ENCODE measurements at regions not wholly inside any gene's neighbourhood (a gene's known extent, or its start where the extent isn't known, plus 50 kb on each side); places are given as distances from the start of the nearest gene placed in this dataset.

DNA sequence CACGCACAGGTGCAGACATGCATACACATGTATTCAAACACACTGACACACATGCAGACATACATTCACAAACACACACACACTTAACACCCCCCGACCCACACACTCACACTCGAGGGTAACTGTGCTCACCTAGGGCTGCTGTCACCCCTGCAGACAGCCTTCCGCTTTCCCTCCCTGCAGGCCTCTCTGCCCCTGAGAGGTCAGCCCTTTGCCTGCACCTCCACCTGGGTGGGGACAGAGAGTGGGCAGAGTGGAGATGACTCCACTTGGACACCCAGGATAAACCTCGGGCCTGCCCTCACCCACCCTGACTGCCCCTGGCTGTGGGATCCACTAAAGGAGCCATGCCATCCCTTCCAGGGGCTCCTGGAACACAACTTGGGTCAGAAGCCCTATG, 264.3 kb downstream of the PTPRU start:
- H3K4me3 ChIP-seq (ENCODE audit: low read length), result no peak overlapping the region
- no peak for DNase-seq (ENCODE audit: low read depth)
- TF ChIP-seq, protein P1, sequence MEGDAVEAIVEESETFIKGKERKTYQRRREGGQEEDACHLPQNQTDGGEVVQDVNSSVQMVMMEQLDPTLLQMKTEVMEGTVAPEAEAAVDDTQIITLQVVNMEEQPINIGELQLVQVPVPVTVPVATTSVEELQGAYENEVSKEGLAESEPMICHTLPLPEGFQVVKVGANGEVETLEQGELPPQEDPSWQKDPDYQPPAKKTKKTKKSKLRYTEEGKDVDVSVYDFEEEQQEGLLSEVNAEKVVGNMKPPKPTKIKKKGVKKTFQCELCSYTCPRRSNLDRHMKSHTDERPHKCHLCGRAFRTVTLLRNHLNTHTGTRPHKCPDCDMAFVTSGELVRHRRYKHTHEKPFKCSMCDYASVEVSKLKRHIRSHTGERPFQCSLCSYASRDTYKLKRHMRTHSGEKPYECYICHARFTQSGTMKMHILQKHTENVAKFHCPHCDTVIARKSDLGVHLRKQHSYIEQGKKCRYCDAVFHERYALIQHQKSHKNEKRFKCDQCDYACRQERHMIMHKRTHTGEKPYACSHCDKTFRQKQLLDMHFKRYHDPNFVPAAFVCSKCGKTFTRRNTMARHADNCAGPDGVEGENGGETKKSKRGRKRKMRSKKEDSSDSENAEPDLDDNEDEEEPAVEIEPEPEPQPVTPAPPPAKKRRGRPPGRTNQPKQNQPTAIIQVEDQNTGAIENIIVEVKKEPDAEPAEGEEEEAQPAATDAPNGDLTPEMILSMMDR (IDR thresholded peaks at IDR 0.05; ENCODE audit: insufficient read depth, low read depth, low read length, missing control alignments), result no peak

DNA sequence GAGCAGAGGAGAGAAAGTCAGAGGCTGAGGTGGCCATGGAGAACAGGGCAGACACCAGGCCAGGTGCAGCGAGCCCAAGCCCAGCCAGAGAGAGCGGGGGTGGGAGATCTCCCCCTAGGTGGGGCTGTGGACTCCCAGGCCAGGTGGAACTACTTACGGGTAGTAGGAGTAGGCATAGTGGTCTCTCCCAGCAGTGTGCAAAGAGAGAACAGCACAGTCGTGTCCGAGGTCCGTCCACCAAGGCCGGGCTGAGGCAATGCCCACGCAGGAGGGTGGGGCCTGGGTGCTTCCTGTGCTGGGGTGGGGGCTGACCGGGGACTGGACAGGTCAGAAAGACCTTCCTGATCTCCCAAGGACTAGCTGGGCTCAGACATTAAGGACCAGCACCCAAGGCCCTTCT, 263.7 kb downstream of the PTPRU start:
- no peak overlapping the region for H3K4me3 ChIP-seq (ENCODE audit: low read length)
- TF ChIP-seq, protein P1 (IDR thresholded peaks at IDR 0.05; ENCODE audit: insufficient read depth, low read depth, low read length, missing control alignments), result no peak
- no peak for DNase-seq (ENCODE audit: low read depth)

DNA sequence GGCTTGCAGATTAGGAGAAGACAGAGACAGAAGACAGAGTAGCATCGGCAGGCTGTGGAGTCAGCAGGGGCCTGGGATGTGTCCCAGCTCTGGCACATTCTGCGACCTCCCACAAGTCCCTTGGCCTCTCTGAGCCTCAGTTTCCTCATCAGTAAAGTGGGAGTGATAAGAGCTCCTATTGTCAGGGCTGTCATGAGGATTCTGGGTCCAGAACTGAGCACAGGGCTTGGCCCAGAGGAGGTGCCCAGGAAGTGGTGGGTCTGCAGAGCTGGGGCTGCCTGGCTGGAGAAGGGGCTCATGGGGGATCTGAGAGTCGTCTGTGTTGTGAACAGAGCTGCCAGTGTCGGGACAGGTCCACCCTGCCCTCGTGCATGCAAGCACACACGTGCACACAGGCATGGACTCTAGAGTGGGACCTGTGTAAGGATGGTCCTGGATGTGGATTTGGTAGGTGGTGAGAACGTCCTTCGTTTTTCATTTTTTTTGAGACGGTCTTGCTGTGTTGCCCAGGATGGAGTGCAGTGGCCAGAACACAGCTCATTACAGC, 262.9 kb downstream of the PTPRU start:
- no peak overlapping the region for H3K4me3 ChIP-seq (ENCODE audit: low read length)
- TF ChIP-seq, protein P1 (IDR thresholded peaks at IDR 0.05; ENCODE audit: insufficient read depth, low read depth, low read length, missing control alignments), result no peak
- DNase-seq (ENCODE audit: low read depth), result no peak

DNA sequence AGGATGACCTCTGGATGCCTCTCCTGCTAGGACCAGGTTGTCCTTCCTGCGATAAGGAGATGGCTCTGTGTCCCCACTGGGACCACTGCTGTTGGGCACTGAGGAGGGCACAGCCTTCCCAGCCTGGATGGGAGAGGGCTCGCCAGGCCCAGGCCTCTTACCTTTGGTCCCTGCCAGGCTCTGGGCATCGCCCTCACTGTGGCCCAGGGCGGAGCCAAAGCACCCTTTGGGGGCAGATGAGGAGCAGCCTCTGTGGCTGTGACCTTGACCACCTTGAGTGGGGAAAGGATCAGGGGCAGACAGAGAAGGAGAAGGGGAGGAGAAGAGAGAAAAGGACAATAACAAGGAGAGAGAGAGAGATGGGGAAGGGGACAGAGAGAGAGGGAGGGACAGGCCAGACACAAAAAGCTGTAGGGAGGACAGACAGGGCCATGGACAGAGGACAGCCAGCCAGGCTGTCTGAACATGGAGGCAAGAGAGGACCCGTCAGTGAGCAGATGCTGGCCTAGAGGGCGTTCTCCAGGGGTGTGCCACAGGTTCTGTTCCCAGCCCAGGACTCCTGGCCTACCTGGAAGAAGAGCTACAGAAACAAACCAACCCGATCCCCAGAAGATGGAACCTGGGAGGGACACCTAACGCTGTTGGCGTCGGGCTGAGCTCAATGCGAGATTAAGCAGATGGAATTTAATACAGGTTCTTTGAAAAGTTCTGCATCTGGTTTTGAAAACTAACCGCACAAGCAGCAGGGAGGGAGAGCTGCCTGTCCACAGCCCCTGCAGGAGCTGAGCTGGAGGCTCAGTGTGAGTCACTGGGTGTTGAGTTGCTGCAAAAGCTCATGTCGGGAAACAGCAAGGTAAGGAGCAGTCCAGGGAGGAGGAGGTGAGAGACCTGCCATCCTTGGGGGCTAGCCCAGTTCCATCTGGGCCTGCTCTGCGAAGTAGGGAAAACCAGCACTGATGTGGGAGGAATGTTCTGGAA, 262.1 kb downstream of the PTPRU start:
- TF ChIP-seq, protein P1 (IDR thresholded peaks at IDR 0.05; ENCODE audit: insufficient read depth, low read depth, low read length, missing control alignments), result no peak

DNA sequence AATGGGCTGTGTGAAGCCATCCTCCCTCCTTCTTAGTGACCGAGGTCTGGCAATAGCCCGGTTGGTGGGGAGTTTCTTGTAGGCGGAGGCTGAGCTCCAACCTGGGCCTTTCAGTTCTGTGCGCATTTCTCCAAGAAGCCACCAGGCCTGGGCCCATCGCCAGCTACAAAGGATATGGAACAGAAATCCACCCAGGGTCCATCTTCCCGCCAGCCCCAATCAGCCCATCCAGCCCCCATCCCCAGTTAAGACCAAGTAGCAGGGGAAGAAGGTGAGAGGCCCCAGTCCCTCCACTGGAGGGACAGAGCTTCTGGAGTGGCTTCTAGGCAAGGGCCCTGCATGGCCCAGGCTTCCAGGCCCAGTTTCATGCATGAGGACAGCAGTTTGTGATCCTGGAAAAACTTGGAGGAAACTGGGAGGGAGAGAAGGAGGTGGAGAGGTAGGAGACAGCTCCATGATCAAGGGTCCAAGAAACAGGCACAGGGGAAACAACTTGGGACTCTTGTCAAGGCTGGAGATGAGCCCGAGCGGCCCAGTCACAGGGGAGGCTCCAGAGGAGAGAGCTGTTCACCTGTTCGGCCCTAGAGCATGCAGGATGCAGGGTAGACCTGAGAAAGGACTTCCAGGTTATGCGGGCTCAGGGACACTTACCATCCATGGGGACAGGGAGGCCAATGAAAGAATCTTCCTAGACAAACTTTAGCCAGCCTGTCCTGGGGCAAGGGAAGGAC, 261.2 kb downstream of the PTPRU start:
- H3K4me3 ChIP-seq (ENCODE audit: low read length), result no peak overlapping the region
- TF ChIP-seq, protein P1 (IDR thresholded peaks at IDR 0.05; ENCODE audit: insufficient read depth, low read depth, low read length, missing control alignments), result no peak
- no peak for DNase-seq (ENCODE audit: low read depth)

More for the DNA sequence above, 262.1 kb downstream of the PTPRU start:
- H3K4me3 ChIP-seq (ENCODE audit: low read length), result no peak overlapping the region
- DNase-seq (ENCODE audit: low read depth), result peak; percentile 43

DNA sequence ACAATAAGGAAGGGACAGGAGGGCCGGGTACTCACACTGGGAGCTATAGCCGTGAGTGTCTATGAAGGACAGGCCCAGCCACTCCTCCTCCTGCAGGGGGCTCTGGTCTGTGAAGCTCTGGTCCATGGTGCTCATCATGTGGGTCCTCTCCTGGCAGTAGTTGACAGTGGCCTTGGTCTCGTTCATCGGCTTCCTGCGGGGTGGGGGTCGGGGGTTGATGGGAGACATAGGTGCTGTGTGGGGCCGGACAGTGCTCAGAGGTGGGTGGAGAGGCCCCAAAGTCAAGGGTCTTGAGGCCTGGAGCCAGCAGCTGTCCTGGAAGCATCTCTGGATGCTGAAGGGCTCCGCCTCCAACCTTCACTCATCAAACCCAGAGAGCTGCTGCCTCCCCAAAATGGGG, 260.4 kb downstream of the PTPRU start:
- TF ChIP-seq, protein P1 (IDR thresholded peaks at IDR 0.05; ENCODE audit: insufficient read depth, low read depth, low read length, missing control alignments), result no peak
- no peak for DNase-seq (ENCODE audit: low read depth)
- no peak overlapping the region for H3K4me3 ChIP-seq (ENCODE audit: low read length)

Measured in epithelial cell of esophagus (primary cell).